ENCODE measurements at regions not wholly inside any gene's neighbourhood (a gene's known extent, or its start where the extent isn't known, plus 50 kb on each side); places are given as distances from the start of the nearest gene placed in this dataset.

DNA sequence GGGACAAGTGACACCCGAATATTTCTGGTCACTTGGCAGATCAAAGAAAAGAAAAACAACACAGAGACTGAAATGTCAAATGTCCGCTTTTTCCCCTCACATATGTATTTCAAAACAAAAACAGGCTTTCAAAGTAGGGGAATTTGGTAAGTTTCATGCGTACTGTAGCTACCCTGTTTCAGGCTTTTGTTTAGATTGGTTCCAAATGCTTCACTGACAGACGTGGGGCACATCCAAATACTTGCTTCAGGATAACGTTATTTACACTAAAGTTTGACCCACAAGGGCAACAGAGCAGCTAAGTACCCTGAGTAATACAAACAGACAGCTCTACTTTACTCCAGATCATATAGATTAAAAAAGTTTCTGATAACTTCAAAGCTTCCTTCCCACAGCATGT lies 804.5 kb upstream of the POU3F4 start (continued):
- no peak for TF ChIP-seq ZBTB43 (CRISPR knock-in tag; IDR thresholded peaks at IDR 0.05)
- no peak for TF ChIP-seq POU5F1 (IDR thresholded peaks at IDR 0.05; ENCODE audit: borderline replicate concordance, low read depth, low read length, partially characterized antibody)
- TF ChIP-seq TFAM (CRISPR knock-in tag; conservative IDR thresholded peaks at IDR 0.05), result no peak
- no peak for TF ChIP-seq ZNF24 (IDR thresholded peaks at IDR 0.05)
- no peak for TF ChIP-seq ZNF212 (CRISPR knock-in tag; IDR thresholded peaks at IDR 0.05)
- TF ChIP-seq UBTF (IDR thresholded peaks at IDR 0.05; ENCODE audit: borderline replicate concordance in 1 of 2, low read depth in 2 of 2, low read length in 2 of 2), result no peak
- TF ChIP-seq NUFIP1 (IDR thresholded peaks at IDR 0.05; ENCODE audit: partially characterized antibody), result no peak

- H4K20me1 ChIP-seq (replicated peaks; ENCODE audit: control insufficient read depth, insufficient read depth, low read length), result no peaks in the 10 kb centered on the region
- no peaks in the 10 kb centered on the region for H3K36me3 ChIP-seq (ENCODE audit: control insufficient read depth, insufficient read depth, low read length)
- no peak overlapping the region for H3K4me3 ChIP-seq
- in situ Hi-C loops (cut with MboI), result no loop called here
- H2AFZ ChIP-seq (ENCODE audit: low read depth, low read length), result no peak overlapping the region
- no peak overlapping the region for H3K9ac ChIP-seq (ENCODE audit: insufficient read depth in 1 of 2, low read depth in 2 of 2, low read length in 2 of 2)
- ChIA-PET CTCF (ENCODE audit: low intra/inter-chr PET ratio) (no interaction called here), POLR2A (no interaction called here)
- intact Hi-C loops (cut with micrococcal nuclease), result no loop called here
- no TSS peak for BruUV-seq (replicated peaks)
- no peak for FAIRE-seq
- no peaks in the 10 kb centered on the region for H3K27me3 ChIP-seq (ENCODE audit: control insufficient read depth in 2 of 2, insufficient read depth in 2 of 2, low read length in 2 of 2)
- no peaks in the 10 kb centered on the region for H3K4me1 ChIP-seq (replicated peaks in 1 of 2; ENCODE audit: control insufficient read depth in 2 of 2, insufficient read depth in 2 of 2, low read length in 2 of 2)
- ATAC-seq, result no peak
- no peaks in the 10 kb centered on the region for H3K9me1 ChIP-seq (ENCODE audit: control insufficient read depth, insufficient read depth, low read length)
- 0% methylated on average over 4 of the region's 4 CpGs for WGBS (ENCODE audit: insufficient coverage, low coverage, missing lambda C conversion rate)
- DNase-seq (ENCODE audit: extremely low read depth in 1 of 4, low spot score in 3 of 4), result no peak
- no peaks in the 10 kb centered on the region for H3K9me3 ChIP-seq (replicated peaks; ENCODE audit: control insufficient read depth, insufficient read depth, low read depth, low read length)
- H3K27ac ChIP-seq (ENCODE audit: extremely low read depth, low read depth, low read length), result no peak overlapping the region
- no peaks in the 10 kb centered on the region for H3K79me2 ChIP-seq (ENCODE audit: control insufficient read depth, insufficient read depth, low read length)
- H3K4me2 ChIP-seq (ENCODE audit: insufficient read depth, low read length), result no peak overlapping the region
- TF ChIP-seq THRB (CRISPR knock-in tag; conservative IDR thresholded peaks at IDR 0.05), result no peak
- no peak for TF ChIP-seq CCNT2 (IDR thresholded peaks at IDR 0.05; ENCODE audit: borderline replicate concordance, extremely low read depth, insufficient read length, low read depth, low read length)
- no peak for TF ChIP-seq ZEB2 (IDR thresholded peaks at IDR 0.05)
- no peak for TF ChIP-seq SETDB1 (IDR thresholded peaks at IDR 0.05; ENCODE audit: low read length)
- no peak for TF ChIP-seq ASH1L (IDR thresholded peaks at IDR 0.05; ENCODE audit: borderline replicate concordance, low read depth, partially characterized antibody)
- TF ChIP-seq NKRF (IDR thresholded peaks at IDR 0.05; ENCODE audit: borderline replicate concordance), result no peak
- no peak for TF ChIP-seq VEZF1 (CRISPR knock-in tag; IDR thresholded peaks at IDR 0.05)
Observed at GRCh38 chrX:82711457-82711856, 796.6 kb upstream of the POU3F4 start.

All from K562 (cell line).